ENCODE measurements at regions not wholly inside any gene's neighbourhood (a gene's known extent, or its start where the extent isn't known, plus 50 kb on each side); places are given as distances from the start of the nearest gene placed in this dataset.
"Not testable (repeated sequence)": the region's sequence is repeated elsewhere in the genome, so short reads cannot be mapped to it uniquely, and the experiment has no call there.

DNA sequence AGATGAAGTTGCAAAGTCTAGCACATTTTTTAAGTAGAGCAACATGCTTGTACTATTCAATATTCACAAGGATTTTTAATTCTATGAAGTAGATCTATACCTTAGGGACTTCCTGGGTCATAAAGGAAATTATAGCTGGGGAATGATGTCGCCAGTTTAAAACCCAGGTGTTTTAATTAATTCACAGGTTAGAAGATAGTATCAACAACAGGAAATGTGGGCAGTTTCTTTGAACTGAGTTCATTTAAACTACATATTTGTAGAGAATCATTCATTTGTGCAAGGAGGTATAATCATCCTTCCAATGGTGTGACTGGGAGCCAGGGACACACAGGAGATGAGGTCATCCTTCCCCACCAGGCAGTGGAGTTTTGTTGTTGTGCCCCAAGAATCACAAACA, 181.3 kb upstream of the KLF3 start:
- DNase-seq: no peak

DNA sequence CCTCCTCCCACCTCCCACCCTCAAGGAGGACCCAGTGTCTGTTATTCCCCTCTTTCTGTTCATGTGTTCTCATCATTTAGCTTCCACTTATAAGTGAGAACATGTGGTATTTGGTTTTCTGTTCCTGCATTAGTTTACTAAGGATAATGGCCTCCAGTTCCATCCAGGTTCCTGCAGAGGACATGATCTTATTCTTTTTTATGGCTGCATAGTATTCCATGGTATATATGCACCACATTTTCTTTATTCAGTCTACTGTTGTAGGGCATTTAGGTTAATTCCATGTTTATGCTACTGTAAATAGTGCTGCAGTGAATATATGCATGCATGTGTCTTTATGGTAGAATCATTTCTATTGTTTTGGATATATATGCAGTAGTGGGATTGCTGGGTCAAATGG, 180.4 kb upstream of the KLF3 start:
- DNase-seq: not testable (repeated sequence)

DNA sequence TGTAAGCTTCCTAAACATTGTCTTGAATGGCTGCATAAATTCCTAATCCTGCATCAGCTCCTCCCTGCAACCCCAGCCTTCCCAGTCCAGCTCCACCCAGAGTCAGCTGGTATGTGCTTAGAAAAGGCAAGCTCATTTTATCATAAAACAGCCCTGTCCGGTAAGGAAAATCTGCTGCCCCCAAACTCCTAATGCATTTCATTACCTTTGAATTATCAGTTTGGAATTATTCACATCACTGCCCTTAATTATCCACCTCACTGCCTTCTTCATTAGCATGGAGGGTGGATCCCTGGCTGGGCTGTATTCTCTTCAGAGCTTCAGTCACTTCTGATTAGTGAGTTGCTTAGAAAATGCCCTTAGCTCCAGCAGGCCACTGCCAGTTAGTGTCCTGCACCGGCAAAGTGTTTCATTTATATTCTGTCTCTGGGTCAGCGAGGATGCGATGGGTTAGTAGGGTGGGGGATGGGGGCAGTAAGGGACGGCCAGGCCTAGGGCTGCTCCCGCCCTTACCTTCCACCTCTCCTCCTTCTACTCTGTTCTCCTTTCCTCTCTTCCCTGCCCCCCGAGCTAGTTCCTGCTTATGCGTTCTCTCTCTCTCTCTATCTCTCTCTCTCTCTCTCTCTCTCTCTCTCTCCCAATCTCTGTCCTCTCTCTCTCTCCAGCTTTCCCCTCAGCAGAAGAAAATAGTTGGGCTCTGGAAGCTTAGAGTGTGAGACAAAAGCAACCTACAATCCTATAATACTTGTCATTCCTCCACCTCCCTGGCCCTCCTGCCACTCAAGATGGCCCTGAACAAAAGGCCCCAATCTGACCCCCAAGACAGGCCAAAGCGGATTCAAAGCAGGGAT, 174.8 kb upstream of the KLF3 start:
- no peak for DNase-seq

DNA sequence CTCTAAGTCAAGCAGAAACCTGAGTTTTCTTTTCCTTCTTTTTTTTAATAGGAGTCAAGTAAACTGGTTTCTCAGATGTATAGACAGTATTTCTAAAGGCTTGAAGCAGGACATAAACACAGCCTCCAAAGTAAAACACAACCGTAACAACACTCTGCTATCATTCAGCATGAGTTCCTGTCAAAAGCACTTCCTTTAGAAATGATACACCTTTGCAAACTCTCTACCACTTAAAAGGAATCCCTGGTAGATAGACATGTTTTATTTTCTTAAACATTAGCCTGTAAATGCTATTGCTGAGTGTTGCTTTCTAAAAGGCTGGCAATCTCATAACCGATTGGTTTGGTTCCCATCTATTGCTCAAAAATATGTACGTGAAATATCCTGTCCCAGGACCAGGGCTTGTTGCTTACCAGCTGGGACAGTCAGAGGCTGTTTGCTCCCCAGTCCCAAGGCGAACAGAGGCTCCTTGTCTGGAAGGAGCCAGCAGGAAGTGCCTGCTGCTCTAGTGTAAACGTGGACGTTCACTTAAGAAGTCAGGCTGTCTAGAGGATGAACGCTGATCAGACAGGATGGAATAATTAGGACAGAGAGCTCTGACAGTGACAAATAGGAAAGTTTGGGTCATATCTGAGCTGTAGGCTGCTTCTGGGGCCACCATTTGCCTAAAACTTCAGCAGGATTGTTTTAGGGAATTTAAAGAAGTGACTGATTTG, 173.9 kb upstream of the KLF3 start:
- peak; percentile 7 for DNase-seq

DNA sequence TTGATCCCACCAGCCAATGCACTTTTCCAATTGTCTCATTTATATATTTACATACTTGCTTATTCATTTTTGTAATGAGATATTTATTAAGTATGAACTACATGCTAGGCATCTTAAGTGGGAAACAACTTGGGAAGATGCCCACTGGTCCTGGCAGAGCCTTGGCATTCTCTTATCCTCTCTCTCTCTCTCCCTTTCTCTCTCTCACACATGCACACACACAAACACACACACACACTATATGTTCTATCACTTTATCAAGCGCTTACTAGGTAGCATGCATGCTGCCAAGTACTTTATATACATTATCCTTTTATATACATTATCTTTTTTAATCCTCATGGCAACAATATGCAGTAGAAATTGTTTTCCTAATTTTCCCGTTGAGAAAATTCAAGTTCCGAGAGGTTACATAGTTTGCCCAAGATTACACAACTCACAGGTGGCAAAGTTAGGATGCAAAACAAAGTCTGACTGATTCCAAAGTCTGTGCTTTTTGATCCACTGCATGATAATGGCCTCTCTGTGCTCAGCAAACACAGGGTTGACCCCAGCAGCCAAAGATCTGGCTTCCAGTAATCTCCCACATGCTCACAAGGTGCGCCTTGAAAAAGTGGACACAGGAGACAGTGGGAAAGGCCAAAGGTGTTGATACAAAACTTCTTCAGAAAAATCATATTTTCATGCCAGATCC, 173.1 kb upstream of the KLF3 start:
- DNase-seq: no peak

DNA sequence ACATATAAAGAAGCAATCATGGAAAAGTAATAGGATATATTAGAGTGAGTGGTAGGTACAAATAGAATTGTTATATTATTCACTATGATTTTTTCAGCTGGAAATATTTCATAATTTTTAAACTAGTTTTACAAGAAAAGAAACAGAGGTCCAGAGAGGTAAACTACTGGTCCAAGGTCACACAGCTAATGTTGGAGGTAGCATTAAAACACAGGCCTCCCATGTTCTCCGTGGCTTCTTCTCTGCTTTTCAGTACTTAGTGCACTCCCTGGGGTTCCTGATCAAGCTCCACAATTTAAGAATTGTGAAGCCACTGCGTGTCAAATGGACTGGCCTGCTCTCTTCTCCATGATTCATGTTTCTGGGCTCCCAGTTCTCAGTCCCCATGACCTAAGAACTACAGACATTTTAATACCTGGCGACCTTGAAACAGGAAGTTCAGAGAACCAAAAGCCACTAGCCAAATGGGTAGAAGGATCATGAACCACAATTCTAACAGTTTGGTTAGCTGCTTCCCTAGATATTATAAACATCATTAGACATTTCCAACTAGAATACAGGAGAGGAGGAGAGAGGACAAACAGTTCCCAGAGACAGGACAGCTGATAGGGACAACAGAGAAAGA, 172.0 kb upstream of the KLF3 start:
- DNase-seq: no peak

DNA sequence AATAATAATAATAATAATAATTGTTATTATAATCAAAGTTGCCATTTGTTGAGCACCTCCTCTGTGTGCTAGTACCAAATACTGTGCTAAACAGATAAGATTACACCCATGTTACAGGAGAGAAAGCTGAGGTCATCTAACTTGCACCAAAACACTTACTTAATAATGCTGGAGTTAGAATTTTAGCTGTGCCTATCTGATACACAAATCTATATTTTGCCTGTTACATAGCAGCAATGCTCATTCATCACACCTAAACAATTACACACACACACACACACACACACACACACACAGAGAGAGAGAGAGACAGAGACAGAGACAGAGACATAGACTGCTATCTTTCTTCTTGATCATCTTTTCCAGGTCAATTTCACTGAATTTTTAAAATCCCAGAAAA, 170.9 kb upstream of the KLF3 start:
- DNase-seq: no peak

DNA sequence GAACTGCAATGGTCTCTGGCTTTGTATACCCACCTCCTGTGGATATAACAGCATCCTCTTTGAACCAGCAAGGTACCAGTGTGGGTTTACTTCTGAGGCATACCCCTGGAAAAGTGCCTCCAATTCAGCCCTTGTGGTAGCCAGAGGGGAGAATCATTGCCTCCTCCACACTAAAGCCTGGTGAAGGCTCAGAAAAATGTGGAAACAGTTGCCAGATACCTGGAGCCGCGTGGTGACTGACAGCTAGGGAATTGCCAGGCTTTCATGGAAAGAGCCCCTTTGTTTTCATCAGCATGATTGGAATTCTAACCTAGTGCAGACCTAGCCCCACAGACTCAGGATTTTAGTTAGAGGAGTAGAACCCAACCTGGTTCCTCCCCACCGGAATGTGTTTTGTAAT, 168.6 kb upstream of the KLF3 start:
- DNase-seq: no peak

DNA sequence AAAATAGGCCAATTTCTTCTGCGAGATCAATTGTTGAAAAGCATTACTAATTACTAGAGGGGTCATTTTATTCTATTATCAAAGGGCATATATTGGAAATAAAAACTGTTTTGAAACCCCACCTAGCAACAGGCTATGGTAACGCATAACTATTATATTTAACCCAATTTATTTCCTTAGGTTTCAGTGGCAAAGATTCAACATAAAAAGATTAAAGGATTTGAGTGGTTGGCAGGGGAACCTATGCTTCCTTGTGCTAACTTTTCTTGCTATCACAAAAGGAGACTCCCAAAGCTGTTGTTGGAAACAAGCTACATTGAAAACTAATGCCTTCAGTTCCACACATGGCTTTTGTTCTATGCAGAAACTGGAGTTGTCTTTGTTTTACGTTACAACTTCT, 166.9 kb upstream of the KLF3 start:
- no peak for DNase-seq

DNA sequence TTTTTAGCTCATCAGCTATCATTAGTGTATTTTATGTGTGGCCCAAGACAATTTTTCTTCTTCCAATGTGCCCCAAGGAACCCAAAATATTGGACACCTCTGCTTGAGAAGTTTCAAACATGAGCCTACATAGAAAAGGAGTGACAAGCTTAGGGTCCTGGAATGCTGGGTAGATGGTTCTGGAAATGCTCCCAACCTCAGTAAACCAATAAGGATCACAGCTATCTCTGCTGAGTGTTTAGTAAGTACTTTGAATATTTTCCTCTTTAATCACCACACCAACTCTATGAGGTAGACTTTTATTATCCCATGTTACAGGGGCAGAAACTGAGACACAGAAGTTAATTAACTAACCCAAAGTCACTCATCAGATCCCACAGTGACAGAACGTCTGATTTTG, 164.9 kb upstream of the KLF3 start:
- no peak for DNase-seq

DNA sequence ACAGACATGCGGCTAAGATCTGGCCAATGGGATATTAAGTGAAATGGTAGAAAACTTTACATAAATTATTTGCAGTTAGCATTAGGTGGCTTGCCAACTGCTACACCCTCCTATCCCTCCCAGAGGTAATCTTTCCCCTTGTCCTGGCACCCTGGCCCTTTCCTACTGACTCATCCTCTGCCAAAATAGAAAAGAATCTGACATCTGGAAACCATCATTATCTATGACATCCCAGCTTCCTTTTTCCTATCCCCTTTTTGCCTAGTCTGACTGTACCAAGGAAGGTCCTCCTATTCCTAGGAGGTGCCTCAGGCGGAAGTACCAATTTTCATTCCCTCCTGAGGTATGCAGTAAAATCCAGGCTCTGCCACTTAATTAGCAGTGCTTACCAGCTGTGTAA, 163.6 kb upstream of the KLF3 start:
- DNase-seq: no peak

DNA sequence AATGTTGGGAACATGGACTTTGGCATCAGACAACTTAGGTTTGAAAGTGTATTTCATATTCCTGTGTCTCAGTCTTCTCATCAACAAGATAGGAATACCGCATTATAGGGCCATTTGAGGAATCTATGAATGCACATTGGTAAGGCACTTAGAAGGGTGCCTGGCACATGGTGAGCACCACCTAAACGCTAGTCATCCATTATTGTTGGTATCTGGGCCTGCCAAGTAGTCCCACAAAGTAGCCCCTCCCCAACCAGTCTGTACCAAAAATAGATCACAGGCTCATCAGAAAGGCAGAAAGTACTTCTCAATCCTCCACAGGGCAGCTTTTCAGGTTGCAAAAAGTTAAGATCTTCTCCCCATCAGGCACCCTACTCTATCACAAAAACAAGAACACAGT, 162.3 kb upstream of the KLF3 start:
- DNase-seq: no peak

DNA sequence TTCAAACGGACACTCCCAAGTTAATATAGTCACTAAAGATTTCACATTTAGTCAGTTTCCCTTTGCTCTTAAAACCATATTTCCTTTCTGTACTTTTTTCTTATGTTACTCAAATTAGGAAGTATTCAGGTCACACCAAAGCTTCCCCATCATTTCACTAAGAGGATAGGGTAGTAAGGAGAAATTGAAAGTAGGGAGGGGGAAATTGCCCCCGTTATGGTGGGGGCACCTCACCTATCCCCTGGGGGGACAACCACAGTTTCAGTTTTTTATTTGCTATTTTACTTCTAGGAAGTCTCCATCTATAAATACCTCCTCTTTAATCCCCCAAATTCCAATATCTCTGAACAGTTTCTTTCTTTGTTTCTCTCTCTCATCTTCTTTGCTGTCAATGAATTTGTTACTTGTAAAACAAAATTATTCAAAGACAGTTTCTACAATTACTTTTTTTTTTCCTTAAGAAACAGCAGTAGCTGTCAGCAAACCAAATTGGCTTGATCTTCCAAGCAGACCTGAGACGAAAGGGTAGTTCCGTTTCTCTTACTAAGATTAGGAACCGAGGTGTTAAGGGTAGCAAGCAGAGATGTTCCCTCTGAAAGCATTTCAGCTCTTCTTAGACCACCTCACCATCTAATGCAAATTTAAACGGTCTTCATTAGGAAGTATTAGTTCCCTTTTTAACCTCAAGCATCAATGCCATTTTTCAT, 160.2 kb upstream of the KLF3 start:
- DNase-seq: no peak

DNA sequence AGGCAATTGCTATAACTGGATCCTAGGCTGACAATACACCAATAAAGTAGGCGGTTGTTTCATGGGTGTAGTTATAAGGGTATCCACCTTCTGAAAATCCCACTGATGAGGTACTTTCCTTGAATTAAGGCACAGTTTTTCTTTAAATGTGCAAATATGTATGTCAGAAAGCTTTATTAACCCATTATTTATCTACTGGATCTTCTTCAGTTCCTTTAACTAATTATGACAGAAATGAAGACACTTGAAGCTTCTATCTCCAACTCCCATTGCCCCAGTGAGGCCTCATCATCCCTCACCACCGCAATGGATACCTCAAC, 159.6 kb upstream of the KLF3 start:
- DNase-seq: no peak

DNA sequence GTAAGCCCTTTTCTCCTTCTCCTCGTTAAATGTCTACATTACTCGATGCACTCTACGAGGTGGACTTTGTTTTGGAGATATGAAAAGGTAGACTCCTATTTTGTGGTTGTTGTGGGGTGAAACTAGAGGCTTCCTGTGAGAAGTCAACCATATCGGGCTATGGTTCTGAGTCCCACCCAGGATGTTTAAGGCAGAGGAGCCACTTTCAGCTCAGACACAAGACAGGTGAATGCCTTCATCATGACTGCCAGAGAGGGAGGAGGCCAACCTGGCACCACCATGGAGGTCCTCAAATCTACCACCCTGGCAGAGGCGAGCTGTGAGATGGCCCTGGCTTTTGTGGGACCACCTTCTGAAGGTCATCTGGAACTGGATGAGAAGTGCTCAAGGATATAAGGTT, 154.4 kb upstream of the KLF3 start:
- DNase-seq: no peak

DNA sequence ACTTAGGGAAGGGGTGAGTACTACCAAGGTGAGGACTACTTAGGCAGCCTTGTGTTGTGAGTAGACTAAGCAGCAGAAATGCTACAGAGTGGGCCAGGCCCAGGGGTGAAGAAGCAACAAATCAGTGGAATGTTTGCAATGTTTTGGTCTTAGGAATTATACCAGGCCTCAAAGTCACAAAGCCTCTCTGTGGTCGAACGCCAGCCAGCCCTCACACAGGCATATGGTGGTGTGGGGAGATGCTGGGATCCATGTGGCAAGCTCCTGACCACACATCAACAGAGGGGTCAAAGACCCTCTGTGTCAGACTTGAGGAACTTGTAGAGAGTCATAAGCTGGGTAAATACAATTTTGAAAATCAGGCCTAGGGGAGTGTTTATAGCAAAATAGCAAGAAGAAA, 153.8 kb upstream of the KLF3 start:
- DNase-seq: no peak

DNA sequence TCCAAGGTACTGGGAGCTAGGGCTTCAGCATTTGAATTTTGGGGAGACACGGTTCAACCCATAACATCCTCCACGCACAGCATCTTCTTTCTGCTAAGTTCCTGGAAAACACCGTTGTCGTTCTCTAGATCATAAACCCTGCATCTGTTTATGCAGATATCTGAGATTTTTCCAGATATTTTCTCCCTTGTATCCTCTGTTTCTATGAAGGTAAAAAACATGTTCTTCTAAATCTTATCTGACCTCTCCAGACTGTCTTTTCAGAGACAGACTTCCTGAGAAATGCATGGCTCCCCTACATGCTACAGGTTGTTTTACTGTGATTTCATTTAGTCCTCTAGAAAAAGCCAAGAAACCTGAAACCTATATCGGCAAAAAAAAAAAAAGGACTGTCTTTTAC, 152.3 kb upstream of the KLF3 start:
- DNase-seq: no peak

DNA sequence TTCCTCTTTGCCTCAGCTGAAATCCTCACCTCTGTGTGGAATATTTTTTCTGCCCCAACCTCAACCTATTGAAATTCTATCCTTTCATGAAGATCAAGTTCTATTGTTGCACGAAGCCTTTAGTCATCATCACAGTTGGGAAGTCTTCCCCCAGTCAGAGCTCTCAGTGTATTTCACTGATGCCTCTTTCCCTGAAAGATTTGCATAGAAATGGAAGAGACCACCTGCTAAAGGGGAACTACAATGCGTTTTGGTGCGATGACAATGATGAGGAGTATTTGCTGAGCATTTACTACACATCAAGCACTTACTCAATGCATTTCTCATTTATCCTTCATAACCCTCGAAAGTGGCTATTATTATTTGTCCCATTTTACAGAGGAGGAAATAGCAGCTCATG, 151.2 kb upstream of the KLF3 start:
- DNase-seq: no peak

DNA sequence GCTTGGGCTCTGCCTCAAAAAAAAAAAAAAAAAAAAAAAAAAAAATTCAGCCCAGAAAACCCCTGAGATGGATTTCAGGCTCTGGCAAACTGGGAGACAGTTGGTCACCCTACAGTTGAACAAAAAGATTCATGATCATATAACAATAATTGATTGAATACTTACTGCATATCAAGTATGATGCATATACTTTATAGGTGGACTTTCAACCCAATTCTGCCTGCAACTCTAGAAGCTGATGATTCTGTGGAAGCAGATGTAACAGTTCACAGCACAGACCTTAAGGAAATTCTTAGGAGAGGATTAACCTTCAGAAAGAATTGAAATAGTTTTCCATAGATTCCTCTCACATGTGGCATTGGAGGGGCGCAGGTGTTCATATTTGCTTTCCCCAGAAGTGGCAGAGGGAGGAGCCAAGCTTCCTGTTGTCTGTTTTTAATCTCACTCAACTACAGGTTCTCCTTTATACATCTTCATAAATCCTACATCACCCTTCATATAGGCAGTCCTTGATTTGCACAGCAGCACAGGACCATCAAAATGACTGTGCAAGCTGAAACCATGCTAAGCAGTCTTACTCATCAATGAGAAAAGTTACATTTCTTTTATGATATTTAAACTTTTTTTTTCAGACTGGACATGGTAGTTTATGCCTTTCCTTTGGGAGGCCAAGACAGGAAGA, 149.4 kb upstream of the KLF3 start:
- DNase-seq: no peak

DNA sequence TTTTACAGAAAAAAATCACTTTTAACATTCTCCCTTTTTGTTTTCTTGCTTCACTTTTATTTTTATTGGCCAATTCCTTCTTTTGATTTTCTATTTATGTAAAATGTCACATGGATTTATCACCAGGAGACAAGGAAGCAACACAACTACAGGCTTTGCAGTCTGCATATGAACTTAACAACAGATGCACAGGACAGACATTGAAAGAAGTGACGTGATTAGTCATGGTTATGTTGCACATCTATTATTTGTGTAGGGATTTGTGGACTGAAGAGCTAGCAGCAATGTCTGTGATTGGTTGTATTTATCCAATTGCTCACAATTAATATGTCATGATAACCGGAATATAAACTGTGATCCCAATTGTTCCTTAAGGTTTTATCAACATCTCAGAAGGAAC, 147.8 kb upstream of the KLF3 start:
- DNase-seq: no peak

DNA sequence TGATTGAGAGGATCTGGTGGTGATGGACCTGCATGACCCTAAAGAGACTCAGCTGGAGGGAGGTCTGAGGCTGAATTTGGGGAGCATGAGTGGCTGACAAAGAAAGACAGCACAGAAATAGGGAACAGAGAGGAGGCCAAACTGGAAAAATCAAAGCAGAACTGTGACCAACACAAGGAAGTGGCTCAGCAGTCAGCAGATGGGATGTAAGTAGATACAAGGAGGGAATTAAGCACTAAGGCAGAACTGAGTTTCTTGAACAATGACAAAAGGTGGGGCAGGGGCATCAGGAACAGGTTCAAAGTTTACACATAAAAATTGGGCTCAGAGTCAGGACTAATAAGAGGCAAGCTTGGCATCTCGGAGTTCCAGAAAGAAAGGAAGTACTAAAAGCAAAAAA, 144.3 kb upstream of the KLF3 start:
- no peak for DNase-seq

DNA sequence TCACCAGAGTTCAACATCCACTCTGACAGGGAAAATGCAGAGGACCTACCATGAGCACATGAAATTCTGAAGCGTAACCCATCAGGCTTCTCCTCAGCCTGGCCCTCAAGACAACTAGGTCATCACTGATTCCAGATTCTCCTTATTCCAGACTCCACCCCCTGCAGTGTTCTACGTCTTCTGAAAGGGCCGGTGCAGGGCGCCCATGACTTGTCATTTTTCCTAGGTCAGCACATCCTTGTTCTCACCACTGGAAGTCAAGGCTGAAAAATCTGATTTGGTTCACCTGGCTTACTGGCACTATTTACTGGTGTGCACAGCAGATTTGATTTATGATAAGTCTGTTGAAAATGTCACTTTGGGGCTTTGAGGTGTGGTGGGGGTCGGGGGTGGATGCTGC, 140.9 kb upstream of the KLF3 start:
- no peak for DNase-seq

Data from skin of body (tissue), 1 donor.